ENCODE measurements at regions not wholly inside any gene's neighbourhood (a gene's known extent, or its start where the extent isn't known, plus 50 kb on each side); places are given as distances from the start of the nearest gene placed in this dataset.
"Not testable (repeated sequence)": the region's sequence is repeated elsewhere in the genome, so short reads cannot be mapped to it uniquely, and the experiment has no call there.

GRCh38 chr4:170884969-170885570, 795.3 kb upstream of the AADAT start:
- no peak for ATAC-seq (ENCODE audit: low FRiP score)
- WGBS, 2 donors: 80 to 91% methylated on average over 1 of the region's 1 CpG
- intact Hi-C loops (cut with DNase I): no loop called here

DNA sequence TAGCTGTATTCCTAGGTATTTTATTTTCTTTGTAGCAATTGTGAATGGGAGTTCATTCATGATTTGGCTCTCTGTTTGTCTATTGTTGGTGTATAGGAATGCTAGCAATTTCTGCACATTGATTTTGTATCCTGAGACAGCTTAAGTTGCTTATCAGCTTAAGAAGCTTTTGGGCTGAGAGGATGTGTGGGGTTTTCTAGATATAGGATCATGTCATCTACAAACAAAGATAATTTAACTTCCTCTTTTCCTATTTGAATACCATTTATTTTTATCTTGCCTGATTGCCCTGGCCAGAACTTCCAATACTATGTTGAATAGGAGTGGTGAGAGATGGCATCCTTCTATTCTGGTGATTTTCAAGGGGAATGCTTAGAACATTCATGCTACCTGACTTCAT, 791.9 kb upstream of the AADAT start:
- H3K27ac ChIP-seq (ENCODE audit: low read depth in 1 of 2, low read length in 2 of 2); ATAC-seq (ENCODE audit: low FRiP score); H3K9me3 ChIP-seq (ENCODE audit: control insufficient read depth, low read length); H3K4me3 ChIP-seq (ENCODE audit: low read length in 2 of 2); intact Hi-C loops (cut with DNase I); H3K4me1 ChIP-seq (ENCODE audit: control insufficient read depth in 1 of 2, insufficient read depth in 2 of 2, low read length in 2 of 2); DNase-seq; H3K36me3 ChIP-seq (ENCODE audit: control insufficient read depth in 1 of 2, insufficient read depth in 2 of 2, low read length in 1 of 2); H3K27me3 ChIP-seq (ENCODE audit: control insufficient read depth in 1 of 2, insufficient read depth in 2 of 2, low read length in 1 of 2): not testable (repeated sequence)

More at GRCh38 chr4:170884969-170885570, 795.3 kb upstream of the AADAT start:
- H3K27me3 ChIP-seq (ENCODE audit: control insufficient read depth in 1 of 2, insufficient read depth in 2 of 2, low read length in 1 of 2): no peaks in the 10 kb centered on the region
- no peak overlapping the region for H3K27ac ChIP-seq (ENCODE audit: low read depth in 1 of 2, low read length in 2 of 2)
- no peaks in the 10 kb centered on the region for H3K9me3 ChIP-seq (ENCODE audit: control insufficient read depth, low read length)
- H3K36me3 ChIP-seq (ENCODE audit: control insufficient read depth in 1 of 2, insufficient read depth in 2 of 2, low read length in 1 of 2): no peaks in the 10 kb centered on the region
- no peak for DNase-seq
- H3K4me1 ChIP-seq (ENCODE audit: control insufficient read depth in 1 of 2, insufficient read depth in 2 of 2, low read length in 2 of 2): no peaks in the 10 kb centered on the region
- H3K4me3 ChIP-seq (ENCODE audit: low read length in 2 of 2): no peak overlapping the region

- intact Hi-C loops (cut with DNase I): no loop called here
- Histone ChIP-seq H3K27me3 (ENCODE audit: control insufficient read depth in 1 of 2, insufficient read depth in 2 of 2, low read length in 1 of 2) (no peaks in the 10 kb centered on the region), H3K9me3 (ENCODE audit: control insufficient read depth, low read length) (no peaks in the 10 kb centered on the region), H3K27ac (ENCODE audit: low read depth in 1 of 2, low read length in 2 of 2) (no peak overlapping the region), H3K4me1 (ENCODE audit: control insufficient read depth in 1 of 2, insufficient read depth in 2 of 2, low read length in 2 of 2) (peaks cover 0 to 2% of the 10 kb centered on the region in 2 donors), H3K4me3 (ENCODE audit: low read length in 2 of 2) (no peak overlapping the region), H3K36me3 (ENCODE audit: control insufficient read depth in 1 of 2, insufficient read depth in 2 of 2, low read length in 1 of 2) (no peaks in the 10 kb centered on the region)
- 83 to 87% methylated on average over 1 of the region's 1 CpG for WGBS, 2 donors
- DNase-seq (no peak), ATAC-seq (ENCODE audit: low FRiP score) (no peak)
Measured at GRCh38 chr4:170875868-170876267, 786.1 kb upstream of the AADAT start.

DNA sequence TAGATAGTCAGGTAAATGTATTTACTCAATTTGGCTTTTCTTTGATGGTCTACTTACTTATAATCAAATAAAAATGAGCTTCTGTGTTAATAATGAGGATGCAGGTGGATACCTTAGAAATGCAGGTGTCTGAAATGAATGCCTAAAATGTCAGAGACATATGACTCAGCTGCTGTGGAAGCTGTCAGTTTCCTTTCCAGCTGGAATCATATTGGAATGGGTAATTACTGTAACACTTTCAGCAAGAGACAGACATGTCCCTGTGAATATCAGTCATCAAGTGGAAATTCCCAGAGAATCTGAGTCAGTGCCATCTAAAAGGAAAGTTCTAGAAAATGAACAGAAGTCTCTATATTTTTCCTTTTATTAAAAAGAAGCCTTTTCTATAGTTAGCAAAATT, 783.0 kb upstream of the AADAT start:
- intact Hi-C loops (cut with DNase I): no loop called here
- Histone ChIP-seq H3K4me1 (ENCODE audit: control insufficient read depth in 1 of 2, insufficient read depth in 2 of 2, low read length in 2 of 2) (peaks cover 0 to 2% of the 10 kb centered on the region in 2 donors), H3K27me3 (ENCODE audit: control insufficient read depth in 1 of 2, insufficient read depth in 2 of 2, low read length in 1 of 2) (no peaks in the 10 kb centered on the region), H3K4me3 (ENCODE audit: low read length in 2 of 2) (no peak overlapping the region), H3K27ac (ENCODE audit: low read depth in 1 of 2, low read length in 2 of 2) (no peak overlapping the region), H3K36me3 (ENCODE audit: control insufficient read depth in 1 of 2, insufficient read depth in 2 of 2, low read length in 1 of 2) (no peaks in the 10 kb centered on the region), H3K9me3 (ENCODE audit: control insufficient read depth, low read length) (no peaks in the 10 kb centered on the region)
- no peak for DNase-seq
- no peak for ATAC-seq (ENCODE audit: low FRiP score)

- 27 to 57% methylated on average over 1 of the region's 1 CpG for WGBS, 2 donors
- Histone ChIP-seq H3K4me3 (ENCODE audit: low read length in 2 of 2) (no peak overlapping the region), H3K4me1 (ENCODE audit: control insufficient read depth in 1 of 2, insufficient read depth in 2 of 2, low read length in 2 of 2) (peaks cover 0 to 2% of the 10 kb centered on the region in 2 donors), H3K9me3 (ENCODE audit: control insufficient read depth, low read length) (no peaks in the 10 kb centered on the region), H3K27ac (ENCODE audit: low read depth in 1 of 2, low read length in 2 of 2) (no peak overlapping the region), H3K36me3 (ENCODE audit: control insufficient read depth in 1 of 2, insufficient read depth in 2 of 2, low read length in 1 of 2) (no peaks in the 10 kb centered on the region), H3K27me3 (ENCODE audit: control insufficient read depth in 1 of 2, insufficient read depth in 2 of 2, low read length in 1 of 2) (no peaks in the 10 kb centered on the region)
- ATAC-seq (ENCODE audit: low FRiP score) (no peak), DNase-seq (no peak)
- intact Hi-C loops (cut with DNase I): no loop called here
Measured at GRCh38 chr4:170868170-170868569, 778.4 kb upstream of the AADAT start.

- WGBS, 2 donors: 54 to 82% methylated on average over 1 of the region's 1 CpG
- intact Hi-C loops (cut with DNase I): loop anchor here (5.0 to 10.0 kb wide), 4 partner anchors 262 to 719 kb away; no protein-coding TSS in a partner anchor
- Histone ChIP-seq H3K27ac (ENCODE audit: low read depth in 1 of 2, low read length in 2 of 2) (no peak overlapping the region), H3K4me1 (ENCODE audit: control insufficient read depth in 1 of 2, insufficient read depth in 2 of 2, low read length in 2 of 2) (no peaks in the 10 kb centered on the region), H3K4me3 (ENCODE audit: low read length in 2 of 2) (no peak overlapping the region), H3K36me3 (ENCODE audit: control insufficient read depth in 1 of 2, insufficient read depth in 2 of 2, low read length in 1 of 2) (no peaks in the 10 kb centered on the region), H3K27me3 (ENCODE audit: control insufficient read depth in 1 of 2, insufficient read depth in 2 of 2, low read length in 1 of 2) (no peaks in the 10 kb centered on the region), H3K9me3 (ENCODE audit: control insufficient read depth, low read length) (no peaks in the 10 kb centered on the region)
- DNase-seq: no peak
- no peak for ATAC-seq (ENCODE audit: low FRiP score)
Measured at GRCh38 chr4:170854097-170854496, 764.3 kb upstream of the AADAT start.

DNA sequence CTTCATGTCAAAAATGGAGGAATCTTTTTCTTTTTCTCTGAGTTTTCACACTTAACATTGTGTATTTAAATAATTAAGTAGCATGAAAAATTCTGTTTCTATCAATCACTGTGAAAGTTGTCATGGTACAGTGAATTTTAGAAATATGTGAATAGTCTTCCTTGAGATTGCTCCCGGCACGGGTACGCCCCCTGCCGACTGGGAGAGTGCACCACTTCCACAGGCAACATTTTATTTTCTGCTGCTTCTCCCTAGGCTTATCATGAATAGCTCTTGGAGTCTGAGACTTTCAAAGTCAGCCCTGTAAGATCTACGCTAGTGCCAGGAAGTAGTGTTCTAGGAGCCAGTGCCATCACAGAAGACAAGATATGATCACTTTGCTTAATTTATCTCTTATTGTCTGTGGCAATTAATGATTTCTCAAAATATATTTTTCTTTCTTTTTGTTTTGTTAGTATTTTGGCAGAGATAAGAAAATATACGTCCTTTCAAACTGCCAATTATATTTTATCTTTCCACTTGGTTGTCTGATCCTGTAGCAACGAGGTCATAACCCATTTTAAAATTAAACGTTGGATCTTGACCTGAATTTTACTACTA, 763.8 kb upstream of the AADAT start:
- intact Hi-C loops (cut with DNase I): loop anchor here (5.0 to 10.0 kb wide), 4 partner anchors 261 to 719 kb away; no protein-coding TSS in a partner anchor
- Histone ChIP-seq H3K36me3 (ENCODE audit: control insufficient read depth in 1 of 2, insufficient read depth in 2 of 2, low read length in 1 of 2) (no peaks in the 10 kb centered on the region), H3K4me1 (ENCODE audit: control insufficient read depth in 1 of 2, insufficient read depth in 2 of 2, low read length in 2 of 2) (no peaks in the 10 kb centered on the region), H3K4me3 (ENCODE audit: low read length in 2 of 2) (no peak overlapping the region), H3K27ac (ENCODE audit: low read depth in 1 of 2, low read length in 2 of 2) (no peak overlapping the region), H3K9me3 (ENCODE audit: control insufficient read depth, low read length) (no peaks in the 10 kb centered on the region), H3K27me3 (ENCODE audit: control insufficient read depth in 1 of 2, insufficient read depth in 2 of 2, low read length in 1 of 2) (no peaks in the 10 kb centered on the region)
- WGBS, 2 donors: 10 to 13% methylated on average over 8 of the region's 8 CpGs
- peak; percentile 46 to 73 for DNase-seq
- ATAC-seq (ENCODE audit: low FRiP score): peak; percentile 62

- H3K4me3 ChIP-seq (ENCODE audit: low read length in 2 of 2): no peak overlapping the region
- intact Hi-C loops (cut with DNase I): loop anchor here (5.0 to 10.0 kb wide), 4 partner anchors 258 to 715 kb away; no protein-coding TSS in a partner anchor
- H3K27me3 ChIP-seq (ENCODE audit: control insufficient read depth in 1 of 2, insufficient read depth in 2 of 2, low read length in 1 of 2): no peaks in the 10 kb centered on the region
- DNase-seq: no peak
- 94 to 96% methylated on average over 1 of the region's 1 CpG for WGBS, 2 donors
- ATAC-seq (ENCODE audit: low FRiP score): no peak
- no peaks in the 10 kb centered on the region for H3K4me1 ChIP-seq (ENCODE audit: control insufficient read depth in 1 of 2, insufficient read depth in 2 of 2, low read length in 2 of 2)
- no peak overlapping the region for H3K27ac ChIP-seq (ENCODE audit: low read depth in 1 of 2, low read length in 2 of 2)
- H3K36me3 ChIP-seq (ENCODE audit: control insufficient read depth in 1 of 2, insufficient read depth in 2 of 2, low read length in 1 of 2): no peaks in the 10 kb centered on the region
- H3K9me3 ChIP-seq (ENCODE audit: control insufficient read depth, low read length): no peaks in the 10 kb centered on the region
Measured at GRCh38 chr4:170849969-170850368, 760.2 kb upstream of the AADAT start.

GRCh38 chr4:170827562-170828274, 738.0 kb upstream of the AADAT start:
- H3K36me3 ChIP-seq (ENCODE audit: control insufficient read depth in 1 of 2, insufficient read depth in 2 of 2, low read length in 1 of 2): no peaks in the 10 kb centered on the region
- DNase-seq (no peak), ATAC-seq (ENCODE audit: low FRiP score) (no peak)
- no peak overlapping the region for H3K27ac ChIP-seq (ENCODE audit: low read depth in 1 of 2, low read length in 2 of 2)
- intact Hi-C loops (cut with DNase I): no loop called here
- H3K4me1 ChIP-seq (ENCODE audit: control insufficient read depth in 1 of 2, insufficient read depth in 2 of 2, low read length in 2 of 2): no peaks in the 10 kb centered on the region
- H3K27me3 ChIP-seq (ENCODE audit: control insufficient read depth in 1 of 2, insufficient read depth in 2 of 2, low read length in 1 of 2): no peaks in the 10 kb centered on the region
- H3K4me3 ChIP-seq (ENCODE audit: low read length in 2 of 2): no peak overlapping the region
- H3K9me3 ChIP-seq (ENCODE audit: control insufficient read depth, low read length): no peaks in the 10 kb centered on the region
- WGBS, 2 donors: 82 to 90% methylated on average over 3 of the region's 3 CpGs
